AG08396 (cell line): ENCODE measurements at regions not wholly inside any gene's neighbourhood (a gene's known extent, or its start where the extent isn't known, plus 50 kb on each side); places are given as distances from the start of the nearest gene placed in this dataset.
"Not testable (repeated sequence)": the region's sequence is repeated elsewhere in the genome, so short reads cannot be mapped to it uniquely, and the experiment has no call there.

Experiments
- DNase-seq: peaks from one replicate; pipeline ENCODE4 v3.0.0; 2012; ENCODE audit warnings: low spot score, mixed read lengths

- no peak for DNase-seq
Measured at GRCh38 chr16:65767125-65767524, 599.4 kb upstream of the CDH5 start.

GRCh38 chr16:65763640-65764305 lies 602.7 kb upstream of the CDH5 start:
- DNase-seq: no peak

GRCh38 chr16:65760874-65761273 lies 605.6 kb upstream of the CDH5 start:
- DNase-seq: no peak

GRCh38 chr16:65758620-65759019 lies 607.9 kb upstream of the CDH5 start:
- no peak for DNase-seq

- no peak for DNase-seq
Measured at GRCh38 chr16:65757064-65757463, 609.4 kb upstream of the CDH5 start.

GRCh38 chr16:65756163-65756562 lies 610.3 kb upstream of the CDH5 start:
- DNase-seq: no peak

GRCh38 chr16:65754820-65755691 lies 611.4 kb upstream of the CDH5 start:
- no peak for DNase-seq

- no peak for DNase-seq
Measured at GRCh38 chr16:65752522-65752844, 614.0 kb upstream of the CDH5 start.

GRCh38 chr16:65751622-65752521 lies 614.6 kb upstream of the CDH5 start:
- no peak for DNase-seq

- no peak for DNase-seq
Measured at GRCh38 chr16:65749506-65749905, 617.0 kb upstream of the CDH5 start.

GRCh38 chr16:65746941-65747340 lies 619.5 kb upstream of the CDH5 start:
- no peak for DNase-seq

- no peak for DNase-seq
Measured at GRCh38 chr16:65745201-65745708, 621.2 kb upstream of the CDH5 start.

- no peak for DNase-seq
Measured at GRCh38 chr16:65744401-65744800, 622.1 kb upstream of the CDH5 start.

GRCh38 chr16:65743558-65743957 lies 621.7 kb upstream of the CDH11 start:
- no peak for DNase-seq

- no peak for DNase-seq
Measured at GRCh38 chr16:65740711-65741110, 618.8 kb upstream of the CDH11 start.

GRCh38 chr16:65739518-65739917 lies 617.7 kb upstream of the CDH11 start:
- no peak for DNase-seq

GRCh38 chr16:65737831-65738230 lies 616.0 kb upstream of the CDH11 start:
- DNase-seq: no peak

GRCh38 chr16:65735615-65736014 lies 613.8 kb upstream of the CDH11 start:
- not testable (repeated sequence) for DNase-seq

- DNase-seq: no peak
Measured at GRCh38 chr16:65733721-65734120, 611.9 kb upstream of the CDH11 start.

GRCh38 chr16:65731833-65732232 lies 610.0 kb upstream of the CDH11 start:
- DNase-seq: no peak

GRCh38 chr16:65728652-65729051 lies 606.8 kb upstream of the CDH11 start:
- DNase-seq: no peak

GRCh38 chr16:65728167-65728566 lies 606.3 kb upstream of the CDH11 start:
- no peak for DNase-seq
